IgD-negative memory B cell (primary cell): ENCODE measurements at regions not wholly inside any gene's neighbourhood (a gene's known extent, or its start where the extent isn't known, plus 50 kb on each side); places are given as distances from the start of the nearest gene placed in this dataset.
"Not testable (repeated sequence)": the region's sequence is repeated elsewhere in the genome, so short reads cannot be mapped to it uniquely, and the experiment has no call there.

ENCODE experiments used
- H3K27ac Mint-ChIP-seq, 3 donors: one replicate each; pipeline ENCODE4 v1.8.0; 2020 to 2022; ENCODE audit warnings: mild to moderate bottlenecking in 3 of 3, mixed read lengths in 3 of 3, moderate library complexity in 1 of 3
- H3K27me3 Mint-ChIP-seq: one replicate; pipeline ENCODE4 v1.8.0; 2021; ENCODE audit warnings: mixed read lengths
- H3K36me3 Mint-ChIP-seq: one replicate; pipeline ENCODE4 v1.8.0; 2020; ENCODE audit warnings: mild to moderate bottlenecking, mixed read lengths
- H3K4me1 Mint-ChIP-seq, 3 donors: one replicate each; pipeline ENCODE4 v1.8.0; 2020 to 2022; ENCODE audit warnings: mixed read lengths in 3 of 3, mild to moderate bottlenecking in 1 of 3
- H3K4me3 Mint-ChIP-seq, 4 donors: one replicate each; pipeline ENCODE4 v1.8.0; 2020 to 2022; ENCODE audit warnings: mild to moderate bottlenecking in 4 of 4, mixed read lengths in 4 of 4, moderate library complexity in 3 of 4
- H3K9me3 Mint-ChIP-seq, 3 donors: one replicate each; pipeline ENCODE4 v1.8.0; 2020 to 2021; ENCODE audit warnings: mixed read lengths in 3 of 3, mild to moderate bottlenecking in 1 of 3

DNA sequence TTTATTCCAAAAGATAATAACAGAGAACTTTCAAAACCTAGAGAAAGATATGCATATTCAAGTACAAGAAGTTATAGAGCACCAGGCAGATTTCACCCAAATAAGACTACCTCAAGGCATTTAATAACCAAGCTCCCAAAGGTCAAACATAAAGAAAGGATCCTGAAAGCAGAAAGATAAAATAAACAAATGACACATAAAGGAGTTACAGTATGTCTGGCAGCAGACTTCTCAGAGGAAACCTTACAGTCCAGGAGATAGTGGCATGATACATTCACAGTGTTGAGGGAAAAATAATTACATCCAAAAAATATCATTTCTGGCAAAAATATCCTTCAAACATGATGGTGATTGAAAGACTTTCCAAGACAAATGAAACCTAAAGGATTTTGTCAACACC is 185.8 kb upstream of the POU1F1 start:
- Mint-ChIP-seq H3K4me3 (no peak overlapping the region), H3K9me3 (peaks cover 2 to 13% (median 4%) of the 10 kb centered on the region in 3 donors), H3K27ac (no peak overlapping the region), H3K36me3 (no peaks in the 10 kb centered on the region), H3K27me3 (no peaks in the 10 kb centered on the region), H3K4me1 (no peaks in the 10 kb centered on the region)

DNA sequence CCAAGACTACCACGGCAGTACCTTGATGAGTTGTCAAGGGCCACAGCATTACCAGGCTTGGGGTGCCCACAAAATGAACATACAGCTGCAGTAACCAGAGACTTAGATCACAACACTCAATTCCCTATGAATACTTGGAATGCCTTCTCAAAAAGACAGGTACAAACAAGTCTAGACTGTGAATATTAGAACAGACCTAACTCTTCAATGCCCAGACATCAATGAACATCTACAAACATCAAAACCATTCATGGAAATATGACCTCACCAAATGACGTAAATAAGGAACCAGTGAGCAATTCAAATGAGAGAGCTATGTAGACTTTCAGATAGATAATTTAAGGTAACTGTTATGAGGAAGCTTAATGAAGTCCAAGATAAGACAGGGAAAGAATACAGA is 185.1 kb upstream of the POU1F1 start:
- Mint-ChIP-seq H3K36me3 (no peaks in the 10 kb centered on the region), H3K27me3 (no peaks in the 10 kb centered on the region), H3K4me1 (no peaks in the 10 kb centered on the region), H3K4me3 (no peak overlapping the region), H3K9me3 (peaks cover 3 to 10% (median 4%) of the 10 kb centered on the region in 3 donors), H3K27ac (no peak overlapping the region)

DNA sequence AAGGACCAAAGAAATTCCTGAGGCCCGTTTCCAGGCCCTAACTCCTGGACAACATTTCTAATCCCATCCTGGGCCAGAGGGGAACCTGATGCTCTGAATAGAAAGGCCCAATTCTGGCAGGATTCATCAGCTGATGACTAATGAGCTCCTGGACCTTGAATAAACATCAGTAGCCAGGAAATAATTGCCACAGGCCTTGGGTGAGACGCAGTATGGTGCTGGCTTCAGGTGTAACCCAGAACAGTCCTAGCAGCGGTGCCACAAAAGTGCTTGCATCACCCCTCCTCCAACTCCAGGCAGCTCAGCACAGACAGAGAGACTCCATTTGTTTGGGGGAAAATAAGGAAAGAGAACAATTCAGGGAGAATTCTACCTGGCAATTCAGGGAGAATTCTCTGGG is 184.7 kb upstream of the POU1F1 start:
- Mint-ChIP-seq H3K9me3 (peaks cover 4 to 10% (median 5%) of the 10 kb centered on the region in 3 donors), H3K36me3 (no peaks in the 10 kb centered on the region), H3K4me1 (no peaks in the 10 kb centered on the region), H3K27ac (no peak overlapping the region), H3K4me3 (no peak overlapping the region), H3K27me3 (no peaks in the 10 kb centered on the region)

DNA sequence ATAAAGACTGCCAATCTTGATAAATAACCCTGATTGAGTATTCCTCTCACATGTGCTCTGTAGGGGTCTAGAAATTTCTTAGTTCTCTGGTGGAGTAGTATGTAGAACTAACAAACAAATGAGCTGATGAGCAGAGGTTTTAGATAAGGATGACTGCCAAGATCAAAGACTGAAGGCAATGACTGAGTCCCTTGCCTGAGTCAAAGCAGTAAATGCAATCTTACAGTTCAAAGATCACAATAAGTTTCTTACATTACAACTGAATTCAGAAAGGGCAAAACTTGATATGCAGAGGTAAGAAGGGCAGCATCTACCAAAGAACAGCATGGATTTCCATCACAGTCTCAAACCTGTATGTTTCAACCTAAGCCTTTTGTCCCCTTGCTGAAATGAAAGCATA is 172.2 kb upstream of the POU1F1 start:
- Mint-ChIP-seq H3K27ac (no peak overlapping the region), H3K36me3 (no peaks in the 10 kb centered on the region), H3K9me3 (peaks cover 0 to 6% (median 4%) of the 10 kb centered on the region in 3 donors), H3K4me3 (no peak overlapping the region), H3K27me3 (no peaks in the 10 kb centered on the region), H3K4me1 (no peaks in the 10 kb centered on the region)

DNA sequence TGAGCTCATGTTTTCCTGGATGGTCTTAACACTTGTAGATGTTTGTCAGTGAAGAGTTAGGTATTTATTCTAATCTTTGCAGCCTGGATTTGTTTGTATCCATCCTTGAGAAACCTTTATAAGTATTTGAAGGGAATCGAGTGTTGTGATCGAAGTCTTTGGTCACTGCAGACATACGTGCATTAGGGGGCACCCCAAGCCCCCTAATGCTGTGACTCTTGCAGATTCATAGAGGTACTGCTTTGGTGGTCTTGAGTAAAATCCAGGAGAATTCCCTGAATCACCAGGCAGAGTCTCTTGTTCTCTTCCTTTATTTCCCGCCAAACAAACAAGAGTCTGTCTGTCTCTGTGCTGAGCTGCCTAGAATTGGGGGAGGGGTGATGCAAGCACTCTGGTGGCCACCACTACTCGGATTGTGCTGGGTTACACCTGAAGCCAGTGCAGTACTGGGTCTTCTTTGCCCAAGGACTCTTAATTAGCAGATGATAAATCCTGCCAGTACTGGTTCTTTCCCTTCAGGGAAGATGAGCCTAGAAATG is 170.5 kb upstream of the POU1F1 start:
- Mint-ChIP-seq H3K9me3 (peaks cover 0 to 6% (median 4%) of the 10 kb centered on the region in 3 donors), H3K36me3 (no peaks in the 10 kb centered on the region), H3K27ac (no peak overlapping the region), H3K27me3 (no peaks in the 10 kb centered on the region), H3K4me1 (no peaks in the 10 kb centered on the region), H3K4me3 (no peak overlapping the region)

DNA sequence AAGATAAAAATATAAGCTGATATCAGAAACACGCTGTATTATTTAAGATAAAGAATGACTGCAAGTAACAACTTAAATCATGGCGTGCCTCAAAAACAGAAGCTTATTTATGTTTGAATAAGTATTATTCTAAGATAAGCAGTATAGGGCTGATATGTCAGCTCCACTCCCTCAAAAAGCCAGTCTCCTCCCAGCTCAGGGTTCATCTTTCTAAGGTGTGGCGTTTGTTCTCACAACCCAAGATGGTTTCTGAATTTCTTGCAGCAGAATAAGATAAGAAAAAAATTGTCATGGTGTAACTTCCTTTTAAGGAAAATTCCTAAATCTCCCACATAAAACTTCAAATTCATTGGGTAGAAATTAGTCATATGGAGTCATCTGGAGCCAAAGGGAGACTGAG is 166.1 kb upstream of the POU1F1 start:
- H3K27me3 Mint-ChIP-seq: no peaks in the 10 kb centered on the region
- H3K27ac Mint-ChIP-seq: no peak overlapping the region
- H3K4me1 Mint-ChIP-seq: no peaks in the 10 kb centered on the region
- no peak overlapping the region for H3K4me3 Mint-ChIP-seq
- H3K9me3 Mint-ChIP-seq: peaks cover 0 to 6% (median 0%) of the 10 kb centered on the region in 3 donors
- no peaks in the 10 kb centered on the region for H3K36me3 Mint-ChIP-seq

DNA sequence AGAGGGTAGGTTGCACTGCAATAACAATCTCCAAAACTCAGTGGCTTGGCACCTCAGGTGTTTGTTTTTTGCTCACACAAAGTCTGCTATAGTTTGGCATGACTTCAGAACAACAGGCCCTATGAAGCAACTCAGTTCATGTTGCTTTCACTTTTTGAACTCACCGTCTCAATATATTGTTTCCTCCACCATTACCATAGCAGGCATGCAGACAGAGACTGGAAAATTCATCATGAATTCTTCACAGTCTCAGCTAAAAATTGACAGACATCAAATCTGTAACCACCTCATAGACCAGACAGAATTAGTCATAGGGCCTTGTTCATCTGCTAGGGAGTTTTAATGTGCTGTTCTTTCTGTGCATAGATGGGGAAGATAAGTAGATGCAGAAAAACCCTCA is 161.4 kb upstream of the POU1F1 start:
- no peaks in the 10 kb centered on the region for H3K36me3 Mint-ChIP-seq
- H3K27me3 Mint-ChIP-seq: no peaks in the 10 kb centered on the region
- no peak overlapping the region for H3K27ac Mint-ChIP-seq
- no peak overlapping the region for H3K4me3 Mint-ChIP-seq
- peaks cover 0 to 2% (median 0%) of the 10 kb centered on the region in 3 donors for H3K4me1 Mint-ChIP-seq
- no peaks in the 10 kb centered on the region for H3K9me3 Mint-ChIP-seq

DNA sequence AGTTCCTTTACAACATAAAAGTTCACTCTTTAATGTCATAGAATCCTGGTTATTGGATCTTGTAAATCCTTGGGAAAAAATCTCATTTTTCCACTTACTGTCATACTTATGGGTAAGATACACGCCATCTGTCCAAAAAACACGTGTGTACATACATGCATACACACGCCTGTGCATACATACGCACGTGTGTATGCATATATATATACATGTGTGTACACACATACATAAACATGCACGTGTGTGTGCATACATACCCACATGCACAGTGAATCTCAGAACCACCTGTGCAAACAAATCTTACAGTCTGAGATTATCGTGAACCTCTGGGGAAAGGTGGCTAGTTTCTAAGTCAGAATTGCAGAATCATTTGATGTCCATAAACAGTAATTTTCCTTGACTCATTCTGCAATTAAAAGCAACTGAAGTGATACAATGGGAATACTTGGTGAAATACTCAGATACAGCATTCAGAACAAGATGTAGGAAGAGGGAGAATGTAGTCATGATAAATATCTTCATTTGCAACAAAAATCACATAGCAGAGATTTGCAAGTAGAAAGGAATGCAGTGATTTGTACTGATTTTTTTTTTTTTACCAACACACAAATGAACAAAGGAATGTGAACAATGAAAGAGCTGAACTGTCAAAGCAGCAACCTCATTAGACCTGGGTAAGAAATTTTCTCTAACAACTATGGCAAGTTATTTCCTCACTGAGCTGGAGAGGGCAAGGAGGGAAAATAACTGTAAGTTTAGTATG is 160.6 kb upstream of the POU1F1 start:
- Mint-ChIP-seq H3K9me3 (no peaks in the 10 kb centered on the region), H3K4me1 (peaks cover 0 to 2% (median 0%) of the 10 kb centered on the region in 3 donors), H3K27ac (no peak overlapping the region), H3K27me3 (no peaks in the 10 kb centered on the region), H3K36me3 (no peaks in the 10 kb centered on the region), H3K4me3 (no peak overlapping the region)

DNA sequence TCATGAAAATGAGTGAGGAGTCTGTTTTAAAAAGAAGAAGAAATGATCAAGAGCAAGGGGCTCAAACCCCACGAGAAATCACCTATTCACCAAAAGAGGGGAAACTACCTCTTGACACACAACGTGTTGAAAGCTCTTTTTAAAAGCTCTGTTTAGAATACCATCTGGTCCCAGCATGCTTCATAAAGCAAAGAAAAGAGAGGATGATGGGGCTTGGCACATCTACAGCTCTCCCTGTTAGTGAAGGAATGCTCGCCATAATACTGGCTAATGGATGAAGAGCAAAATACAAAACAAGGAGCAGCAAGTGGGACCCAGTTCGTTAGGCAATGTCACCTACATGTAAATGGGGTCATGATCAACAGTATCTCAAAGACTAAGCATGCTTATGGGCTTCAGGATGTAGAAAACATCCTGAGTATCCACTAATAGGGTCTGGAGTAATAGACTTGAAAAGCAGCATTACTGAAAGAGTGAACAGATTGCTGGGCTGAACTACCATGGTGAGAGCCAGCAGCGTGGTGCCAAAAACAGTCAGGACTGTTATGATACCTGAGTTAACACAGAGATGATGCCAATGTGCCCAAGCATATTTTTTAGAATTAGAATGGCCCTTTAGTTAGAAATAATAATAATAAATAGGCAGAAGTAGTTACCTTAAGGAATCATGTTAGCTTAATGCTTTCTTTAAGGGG is 159.7 kb upstream of the POU1F1 start:
- Mint-ChIP-seq H3K4me1 (peaks cover 0 to 2% (median 0%) of the 10 kb centered on the region in 3 donors), H3K36me3 (no peaks in the 10 kb centered on the region), H3K9me3 (no peaks in the 10 kb centered on the region), H3K27ac (no peak overlapping the region), H3K4me3 (no peak overlapping the region), H3K27me3 (no peaks in the 10 kb centered on the region)

DNA sequence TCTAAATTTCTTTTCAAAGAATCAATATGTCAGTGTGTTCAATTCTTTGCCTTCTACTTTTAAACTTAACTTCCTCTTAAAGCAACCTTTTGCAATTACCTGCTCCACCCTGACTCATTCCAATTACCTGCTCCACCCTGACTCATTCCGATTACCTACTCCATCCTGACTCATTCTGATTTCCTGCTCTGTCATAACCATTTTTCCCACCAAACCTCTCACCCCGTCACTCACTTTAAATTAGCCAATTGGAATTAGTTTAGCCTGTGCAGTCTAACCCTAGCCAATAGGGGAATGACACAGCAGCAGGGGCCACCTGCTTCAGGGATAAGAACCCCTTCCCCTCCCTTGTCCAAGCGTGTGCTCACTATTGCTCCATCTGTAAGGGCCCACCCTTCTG is 157.1 kb upstream of the POU1F1 start:
- H3K4me1 Mint-ChIP-seq, H3K36me3 Mint-ChIP-seq, H3K4me3 Mint-ChIP-seq, H3K27ac Mint-ChIP-seq, H3K27me3 Mint-ChIP-seq, H3K9me3 Mint-ChIP-seq: not testable (repeated sequence)

DNA sequence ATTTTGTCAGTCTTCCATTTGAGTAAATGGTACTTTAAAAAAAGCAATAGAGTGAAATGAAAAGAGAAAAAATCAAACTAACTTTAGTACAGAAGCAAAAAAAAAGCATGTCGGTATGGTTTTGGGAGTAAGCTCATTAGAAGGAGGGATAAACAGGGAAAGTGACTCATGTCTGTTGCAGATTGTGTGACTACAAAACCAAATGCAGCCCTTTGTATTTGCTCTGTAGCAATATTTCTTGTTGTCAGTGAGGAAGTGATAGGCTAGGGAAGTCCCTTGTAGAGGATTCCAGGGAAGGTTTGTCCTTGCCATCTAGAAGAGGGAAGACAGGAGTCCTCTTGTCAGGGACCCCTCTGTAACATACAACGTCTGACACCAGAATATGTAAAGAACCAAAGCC is 150.5 kb upstream of the POU1F1 start:
- Mint-ChIP-seq H3K27me3 (peaks cover 2% of the 10 kb centered on the region), H3K4me1 (no peaks in the 10 kb centered on the region), H3K36me3 (peaks cover 4% of the 10 kb centered on the region), H3K27ac (no peak overlapping the region), H3K4me3 (no peak overlapping the region), H3K9me3 (peaks cover 0 to 3% (median 2%) of the 10 kb centered on the region in 3 donors)

DNA sequence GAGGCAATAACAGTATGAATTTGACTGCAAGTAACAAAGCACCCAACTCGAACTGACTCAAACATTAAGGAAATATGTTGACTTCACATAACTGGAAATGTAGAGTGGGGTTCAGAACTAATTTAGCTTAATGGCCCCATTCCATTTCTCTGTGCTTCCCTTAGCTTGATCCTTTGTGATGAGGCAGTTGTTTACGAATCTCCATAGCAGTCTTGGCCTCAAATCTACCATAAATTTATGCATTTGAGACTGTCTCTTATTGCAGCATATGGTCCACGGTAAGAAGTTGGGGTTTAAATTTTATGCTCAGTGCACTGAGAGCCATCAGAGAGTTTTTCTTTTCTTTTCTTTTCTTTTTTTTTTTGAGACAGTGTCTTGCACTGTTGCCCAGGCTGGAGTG is 148.7 kb upstream of the POU1F1 start:
- H3K27ac Mint-ChIP-seq: no peak overlapping the region
- no peaks in the 10 kb centered on the region for H3K36me3 Mint-ChIP-seq
- H3K4me3 Mint-ChIP-seq: no peak overlapping the region

DNA sequence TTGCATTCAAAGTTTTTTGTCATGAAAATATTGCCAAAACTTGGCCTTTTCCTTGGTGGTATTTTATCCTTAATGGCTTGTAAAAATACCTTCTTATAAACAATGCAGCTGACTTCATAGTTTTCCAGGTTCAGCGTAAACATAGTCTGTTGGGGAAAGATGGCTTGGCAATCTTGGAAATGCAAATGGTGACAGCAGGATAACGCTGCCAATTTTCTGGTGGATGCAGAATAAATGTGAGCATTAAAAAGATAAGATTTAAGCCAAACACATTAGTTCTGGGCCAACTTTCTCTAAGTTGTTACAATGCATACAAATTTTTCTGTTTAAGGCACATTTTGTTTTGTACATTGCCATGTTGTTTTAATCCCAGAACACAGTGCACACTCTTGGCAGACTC is 147.0 kb upstream of the POU1F1 start:
- Mint-ChIP-seq H3K4me3 (no peak overlapping the region), H3K4me1 (no peaks in the 10 kb centered on the region), H3K9me3 (peaks cover 0 to 3% (median 2%) of the 10 kb centered on the region in 3 donors), H3K27ac (no peak overlapping the region), H3K27me3 (peaks cover 2% of the 10 kb centered on the region), H3K36me3 (no peaks in the 10 kb centered on the region)

More for the DNA sequence above, 148.7 kb upstream of the POU1F1 start:
- Mint-ChIP-seq H3K9me3 (peaks cover 0 to 3% (median 2%) of the 10 kb centered on the region in 3 donors), H3K27me3 (peaks cover 2% of the 10 kb centered on the region), H3K4me1 (no peaks in the 10 kb centered on the region)

DNA sequence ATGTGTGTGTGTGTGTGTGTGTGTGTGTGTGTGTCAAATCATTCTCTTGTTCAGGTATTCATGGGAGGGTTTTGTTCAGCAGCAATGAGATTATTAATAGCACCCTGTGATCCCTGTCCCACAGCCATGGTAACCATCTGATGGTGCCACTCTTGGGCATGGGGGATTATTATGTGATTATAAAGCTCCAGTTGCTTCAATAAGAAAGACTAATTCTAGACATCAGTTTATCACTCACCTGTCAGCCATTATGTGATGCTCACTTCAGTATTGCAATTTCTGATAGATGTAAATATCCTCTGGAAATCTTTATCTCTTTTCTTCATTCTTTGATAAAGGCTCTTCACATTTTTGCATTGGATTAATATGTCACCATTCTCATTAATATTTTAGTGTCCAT is 145.9 kb upstream of the POU1F1 start:
- no peaks in the 10 kb centered on the region for H3K36me3 Mint-ChIP-seq
- H3K9me3 Mint-ChIP-seq: peaks cover 0 to 3% (median 2%) of the 10 kb centered on the region in 3 donors
- no peak overlapping the region for H3K27ac Mint-ChIP-seq
- peaks cover 2% of the 10 kb centered on the region for H3K27me3 Mint-ChIP-seq
- no peak overlapping the region for H3K4me3 Mint-ChIP-seq
- H3K4me1 Mint-ChIP-seq: no peaks in the 10 kb centered on the region

DNA sequence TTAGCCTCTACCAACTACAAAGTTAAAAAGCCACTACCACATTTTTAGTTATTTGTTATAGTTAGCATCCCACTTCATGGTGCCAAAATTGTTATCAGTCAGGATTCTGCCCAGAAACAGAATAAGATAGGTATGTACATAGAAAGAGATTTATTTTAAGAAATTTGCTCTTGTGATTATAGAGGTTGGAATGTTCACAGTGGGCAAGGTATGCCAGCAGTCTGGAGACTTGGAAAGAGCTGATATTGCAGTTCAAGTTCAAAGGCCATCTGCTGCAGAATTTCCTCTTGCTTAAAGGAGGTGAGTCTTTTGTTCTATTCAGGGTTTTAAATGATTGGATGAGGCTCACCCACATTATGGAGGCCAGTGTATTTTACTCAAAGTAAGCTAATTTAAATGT is 143.8 kb upstream of the POU1F1 start:
- Mint-ChIP-seq H3K27ac (no peak overlapping the region), H3K27me3 (no peaks in the 10 kb centered on the region), H3K36me3 (no peaks in the 10 kb centered on the region), H3K4me1 (no peaks in the 10 kb centered on the region), H3K9me3 (no peaks in the 10 kb centered on the region), H3K4me3 (no peak overlapping the region)

DNA sequence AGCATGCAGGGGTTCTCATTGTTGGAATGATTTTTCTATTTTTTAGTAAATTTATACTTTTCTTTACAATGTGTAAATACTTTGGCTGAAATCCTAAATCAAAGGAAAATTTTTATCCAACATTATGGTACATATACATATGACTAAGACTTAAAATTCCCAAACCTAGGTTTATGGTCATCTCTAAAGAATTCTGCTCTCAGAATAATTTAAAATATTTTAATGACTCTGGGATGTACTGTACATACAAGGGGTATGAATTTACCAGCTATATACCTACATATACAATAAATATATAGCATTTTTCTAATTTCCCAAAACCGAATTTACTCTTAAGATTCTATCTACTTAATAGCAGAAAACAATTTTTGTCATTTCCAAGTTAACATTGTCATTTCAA is 137.9 kb upstream of the POU1F1 start:
- Mint-ChIP-seq H3K4me1 (no peaks in the 10 kb centered on the region), H3K9me3 (peaks cover 0 to 3% (median 0%) of the 10 kb centered on the region in 3 donors), H3K27me3 (no peaks in the 10 kb centered on the region), H3K27ac (no peak overlapping the region), H3K36me3 (no peaks in the 10 kb centered on the region), H3K4me3 (no peak overlapping the region)
